GM18861 (cell line): ENCODE measurements at regions not wholly inside any gene's neighbourhood (a gene's known extent, or its start where the extent isn't known, plus 50 kb on each side); places are given as distances from the start of the nearest gene placed in this dataset.
"Not testable (repeated sequence)": the region's sequence is repeated elsewhere in the genome, so short reads cannot be mapped to it uniquely, and the experiment has no call there.

ENCODE experiments used
- ATAC-seq: cut with Tn5 transposase; IDR thresholded peaks from one replicate; pipeline ENCODE4 v1.9.1; 2021; ENCODE audit not compliant: unreplicated experiment

DNA sequence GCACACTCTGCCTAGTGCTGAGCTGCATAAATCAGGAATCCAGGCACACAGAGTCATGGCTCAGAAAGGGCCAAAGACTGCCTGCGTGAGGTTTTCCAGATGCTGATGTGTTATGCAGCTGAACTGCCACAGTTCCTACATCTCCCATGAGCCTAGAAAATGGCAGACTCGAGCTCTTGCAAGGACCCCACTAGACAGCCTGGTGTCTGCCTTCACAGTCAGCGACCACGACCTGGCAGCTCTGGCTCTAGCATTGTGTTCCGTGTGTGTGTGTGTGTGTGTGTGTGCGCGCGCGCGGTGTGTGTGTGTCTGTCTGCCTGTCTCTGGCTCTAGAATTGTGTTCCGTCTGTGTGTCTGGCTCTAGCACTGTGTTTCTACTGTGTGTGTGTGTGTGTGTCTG is 203.6 kb upstream of the AGTR2 start:
- ATAC-seq, result no peak

DNA sequence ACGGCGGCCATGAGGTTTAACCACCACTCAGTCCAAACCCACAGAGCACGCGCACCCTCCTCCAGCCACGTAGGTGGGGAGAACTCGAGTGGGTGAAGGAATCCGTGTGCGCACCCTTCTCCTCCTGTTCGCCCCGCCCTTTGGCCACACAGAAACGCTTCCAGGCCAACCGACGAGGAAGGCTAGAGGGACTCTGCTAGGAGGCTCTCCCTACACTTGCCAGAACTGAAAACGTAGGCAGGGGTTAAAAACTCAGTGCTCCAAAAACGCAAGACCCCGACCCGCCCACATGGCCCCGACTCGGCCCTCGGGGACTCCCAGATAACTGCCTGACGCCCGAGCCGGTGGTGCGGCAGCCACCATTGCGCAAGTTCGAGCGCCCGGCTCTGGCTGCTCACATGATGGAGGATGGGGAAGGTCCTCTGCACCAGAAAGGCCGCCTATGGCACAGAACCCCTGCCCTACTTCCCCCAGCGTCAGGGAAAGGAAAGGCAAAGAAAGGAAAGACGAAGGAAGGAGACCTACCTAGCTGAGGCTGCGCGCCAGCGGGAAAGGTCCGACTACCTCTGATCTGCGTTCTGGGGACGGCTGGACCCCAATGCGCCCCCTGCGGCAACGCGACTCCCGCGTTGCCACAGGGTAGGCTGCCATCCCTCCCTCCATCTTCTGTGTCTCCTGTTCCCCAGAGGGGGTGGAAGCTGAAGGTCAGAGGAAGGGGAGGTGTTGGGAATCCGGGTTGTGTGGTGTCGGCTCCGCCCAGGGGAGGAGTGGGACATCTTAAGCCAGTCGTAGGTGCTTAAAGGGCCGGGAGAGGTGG is 201.9 kb upstream of the AGTR2 start:
- no peak for ATAC-seq

DNA sequence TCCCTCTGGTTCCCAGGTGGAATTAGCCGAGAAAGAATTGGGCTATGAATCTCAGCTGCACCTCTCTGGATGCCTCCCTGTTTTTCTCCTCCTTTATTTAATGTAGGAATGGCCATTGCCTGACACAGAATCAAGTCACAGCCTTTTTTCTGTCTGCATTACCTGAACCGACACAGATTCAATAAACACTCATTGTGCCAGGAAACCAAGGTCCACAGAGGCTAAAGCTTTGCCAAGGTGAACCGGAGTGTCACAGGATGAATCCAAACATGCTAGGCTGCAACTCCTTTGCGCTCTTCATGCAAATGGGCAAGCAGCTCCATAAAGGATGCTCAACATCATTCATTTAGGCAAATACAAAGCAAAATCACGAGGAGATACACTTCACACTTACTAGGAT is 199.8 kb upstream of the AGTR2 start:
- no peak for ATAC-seq

DNA sequence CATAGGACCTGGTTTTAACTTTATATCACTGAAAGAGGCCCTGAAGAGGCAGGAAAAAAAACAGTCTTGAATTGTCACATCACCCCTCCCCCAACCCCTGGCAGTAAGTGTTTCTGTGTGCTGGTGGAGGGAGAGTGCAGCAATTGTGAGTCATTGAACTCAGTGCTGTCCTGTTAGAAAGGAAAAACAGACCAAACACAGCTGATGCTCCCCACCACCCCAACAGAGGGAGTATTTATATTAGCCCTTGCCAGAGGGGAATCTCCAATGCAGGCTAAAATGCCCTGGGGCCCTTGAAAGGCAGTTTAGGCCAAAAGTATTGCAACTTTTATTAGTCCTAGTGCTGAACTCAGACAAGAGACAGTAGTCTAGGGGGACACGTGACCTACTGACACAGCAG is 197.8 kb upstream of the AGTR2 start:
- no peak for ATAC-seq

DNA sequence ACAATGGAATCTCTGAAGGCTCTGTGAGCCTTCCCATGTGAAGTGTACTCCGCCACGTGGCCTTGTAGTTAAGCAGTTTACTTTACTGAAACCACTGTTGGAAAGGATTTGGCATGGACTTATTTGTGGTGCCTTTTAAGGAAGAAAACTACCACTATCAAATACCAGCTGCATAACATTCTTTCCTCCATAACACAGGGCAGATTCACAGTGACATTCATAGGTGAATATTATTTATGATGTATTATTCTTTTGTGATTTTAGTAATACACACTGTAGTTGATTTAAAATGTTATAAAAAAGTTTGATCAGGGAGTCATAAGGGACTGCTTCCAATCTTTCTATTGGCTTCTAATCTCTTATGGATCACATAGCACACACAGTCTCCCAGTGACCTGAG is 192.5 kb upstream of the AGTR2 start:
- no peak for ATAC-seq

DNA sequence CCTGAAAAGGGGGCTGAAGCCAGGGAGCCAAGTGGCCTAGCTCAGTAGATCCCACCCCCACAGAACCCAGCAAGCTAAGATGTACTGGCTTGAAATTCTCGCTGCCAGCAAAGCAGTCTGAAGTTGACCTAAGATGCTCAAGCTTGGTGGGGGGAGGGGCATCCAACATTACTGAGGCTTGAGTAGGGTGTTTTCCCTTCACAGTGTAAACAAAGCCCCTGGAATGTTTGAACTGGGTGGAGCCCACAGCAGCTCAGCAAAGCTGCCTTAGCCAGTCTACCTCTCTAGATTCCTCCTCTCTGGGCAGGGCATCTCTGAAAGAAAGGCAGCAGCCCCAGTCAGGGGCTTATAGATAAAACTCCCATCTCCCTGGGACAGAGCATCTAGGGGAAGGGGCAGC is 187.4 kb upstream of the AGTR2 start:
- not testable (repeated sequence) for ATAC-seq

DNA sequence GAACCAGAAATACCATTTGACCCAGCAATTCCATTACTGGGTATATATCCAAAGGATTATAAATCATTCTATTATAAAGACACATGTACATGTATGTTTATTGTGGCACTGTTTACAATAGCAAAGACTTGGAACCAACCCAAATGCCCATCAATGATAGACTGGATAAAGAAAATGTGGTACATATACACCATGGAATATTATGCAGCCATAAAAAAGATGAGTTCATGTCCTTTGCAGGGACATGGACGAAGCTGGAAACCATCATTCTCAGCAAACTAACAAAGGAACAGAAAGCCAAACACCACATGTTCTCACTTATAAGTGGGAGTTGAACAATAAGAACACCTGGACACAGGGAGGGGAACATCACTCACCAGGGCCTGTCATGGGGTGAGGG is 183.1 kb upstream of the AGTR2 start:
- ATAC-seq, result not testable (repeated sequence)

DNA sequence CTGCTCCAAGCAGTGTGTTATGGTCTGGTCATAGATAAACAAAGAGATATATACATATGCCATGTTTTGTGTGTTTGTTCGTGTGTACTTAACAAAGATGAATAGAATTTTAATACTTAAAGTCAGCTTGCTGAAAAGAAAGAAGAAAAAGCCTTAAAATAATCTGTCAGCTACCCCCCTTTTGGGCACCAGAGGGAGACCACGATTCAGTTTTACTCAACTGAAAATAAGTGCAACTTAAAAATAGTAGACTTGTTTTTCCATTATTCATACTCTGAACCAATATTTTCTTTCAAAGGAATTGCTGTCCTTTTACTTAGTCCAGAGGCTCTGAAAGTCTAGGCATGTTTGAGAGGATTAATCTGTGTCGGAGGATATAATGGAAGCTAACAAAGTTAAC is 181.7 kb upstream of the AGTR2 start:
- no peak for ATAC-seq

DNA sequence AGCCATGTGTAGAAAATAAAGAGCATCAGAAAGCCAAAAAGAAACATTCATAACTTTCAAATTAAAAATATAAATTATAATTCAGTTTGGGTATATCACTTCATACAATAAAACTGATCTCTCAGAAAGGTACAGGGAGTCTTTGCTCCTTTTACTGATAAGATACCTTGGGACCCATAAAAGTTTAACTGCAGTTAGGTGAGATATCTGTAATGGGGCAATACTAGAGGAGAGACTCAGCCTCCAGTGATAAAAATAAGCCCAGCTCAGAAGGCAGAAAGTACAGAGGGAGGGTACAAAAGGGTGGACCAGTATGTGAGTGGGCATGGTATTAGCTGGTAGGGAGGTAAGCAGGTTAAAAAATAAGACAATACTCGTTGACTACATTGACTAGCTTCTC is 180.9 kb upstream of the AGTR2 start:
- ATAC-seq, result no peak

DNA sequence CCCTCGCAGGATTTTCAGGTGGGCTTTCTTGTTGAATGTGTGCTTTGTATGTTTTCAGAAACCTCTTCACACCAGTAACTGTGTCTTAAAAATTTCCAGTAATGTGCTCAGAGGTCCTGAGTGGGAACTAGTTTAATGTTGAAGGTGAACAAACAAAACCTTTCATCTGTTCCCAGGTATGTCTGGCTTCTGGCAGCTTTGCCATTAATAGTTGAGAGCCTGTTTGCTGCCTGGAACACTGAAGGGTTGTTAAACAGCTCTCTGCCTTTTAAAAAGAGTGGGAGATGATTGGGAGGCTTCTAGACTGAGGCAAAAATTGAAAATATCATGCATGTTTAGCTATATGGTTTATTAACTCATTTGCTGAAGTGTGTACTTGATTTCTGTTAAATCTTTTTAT is 161.2 kb upstream of the AGTR2 start:
- ATAC-seq, result no peak

DNA sequence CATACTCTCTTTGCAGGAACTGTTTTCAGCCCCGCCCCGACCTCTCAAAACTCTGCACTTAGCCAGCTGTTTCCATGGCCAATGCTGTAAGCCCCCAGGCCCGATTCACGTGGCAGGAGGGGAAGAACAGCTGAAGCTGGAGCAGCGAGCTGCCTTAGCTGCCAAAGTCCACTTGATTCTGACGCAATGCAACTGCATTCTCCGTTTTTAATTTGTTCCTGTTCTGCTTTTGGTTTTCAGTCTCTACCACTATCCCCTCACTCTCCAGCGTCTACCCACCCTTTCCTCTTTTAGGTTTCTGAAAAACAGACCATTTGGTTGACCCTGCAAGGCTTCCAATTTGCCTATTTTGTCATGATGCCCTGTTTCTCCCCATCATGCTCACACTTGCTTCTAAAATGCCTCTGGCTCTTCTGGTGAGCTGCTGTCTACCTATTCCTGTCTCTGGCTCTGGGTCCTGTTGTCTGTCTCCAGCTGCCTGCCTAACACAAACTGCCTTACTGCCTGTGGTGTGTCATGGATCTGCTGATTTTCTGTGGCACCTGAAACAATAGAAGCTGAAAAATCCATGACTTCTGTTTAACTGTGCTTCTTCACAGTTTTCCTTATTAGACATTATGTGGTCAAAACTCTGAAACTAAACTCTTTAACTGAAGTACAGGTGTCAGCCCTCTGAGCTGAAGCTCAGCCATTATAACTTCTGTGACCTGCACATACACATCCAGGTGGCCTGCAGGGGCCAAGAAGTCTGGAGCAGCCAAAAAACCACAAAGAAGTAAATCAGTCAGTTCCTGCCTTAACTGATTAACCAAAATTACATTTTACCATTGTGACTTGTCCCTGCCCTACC is 160.5 kb upstream of the AGTR2 start:
- peak; percentile 83 for ATAC-seq

DNA sequence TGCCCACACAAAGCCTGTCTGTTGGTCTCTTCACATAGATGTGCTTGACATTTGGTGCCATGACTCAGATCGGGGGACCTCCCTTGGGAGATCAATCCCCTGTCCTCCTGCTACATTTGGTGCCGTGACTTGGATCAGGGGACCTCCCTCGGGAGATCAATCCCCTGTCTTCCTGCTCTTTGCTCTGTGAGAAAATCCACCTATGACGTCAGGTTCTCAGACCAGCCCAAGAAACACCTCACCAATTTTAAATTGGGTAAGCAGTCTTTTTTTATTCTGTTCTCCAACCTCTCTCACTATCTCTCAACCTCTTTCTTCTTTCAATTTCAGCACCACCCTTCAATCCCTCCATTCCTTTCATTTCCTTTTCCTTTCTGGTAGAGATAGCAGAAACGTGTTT is 159.6 kb upstream of the AGTR2 start:
- no peak for ATAC-seq

DNA sequence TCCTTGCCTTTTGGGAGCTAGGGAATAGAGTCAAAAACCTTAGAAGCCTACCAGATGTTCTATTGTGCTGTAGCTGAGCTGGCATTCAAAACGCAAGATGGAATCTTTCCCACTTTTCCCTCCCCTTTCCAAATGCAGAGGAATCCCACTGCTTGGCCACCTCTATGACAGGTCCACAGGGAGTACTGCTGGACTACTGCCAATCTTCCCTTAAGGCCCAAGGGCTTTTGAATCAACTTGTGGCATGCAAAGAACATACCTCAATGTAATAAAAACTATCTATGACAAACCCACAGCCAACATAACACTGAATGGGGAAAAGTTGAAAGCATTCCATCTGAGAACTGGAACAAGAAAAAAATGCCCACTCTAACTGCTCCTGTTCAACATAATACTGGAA is 139.2 kb upstream of the AGTR2 start:
- no peak for ATAC-seq
